A673 (cell line): ENCODE measurements at regions not wholly inside any gene's neighbourhood (a gene's known extent, or its start where the extent isn't known, plus 50 kb on each side); places are given as distances from the start of the nearest gene placed in this dataset.

Experiments
- BruUV-seq: library from RNA; stranded (reverse); fragments of 400-500 nt; replicated peaks from 2 replicates; lab custom pipeline; 2021; lab: Mats Ljungman, UMichigan
- CTCF ChIA-PET: fragments of 300-600 bp; sonication (Branson Sonifier 250); formaldehyde crosslinking; loops from one replicate; lab custom pipeline; 2022; ENCODE audit warnings: antibody characterized with exemption; lab: Charles Lee
- POLR2A ChIA-PET: fragments of 300-600 bp; sonication (Branson Sonifier 250); formaldehyde crosslinking; loops from one replicate; lab custom pipeline; 2022; ENCODE audit warnings: antibody characterized with exemption; ENCODE audit not compliant: low non-redundant PET; lab: Charles Lee
- DNase-seq: peaks from one replicate; pipeline ENCODE4 v3.0.0-alpha.2; 2015; ENCODE audit warnings: low spot score
- H3K27ac ChIP-seq: fragments of 200-600 bp; sonication (generic); 2 replicates; pipeline ENCODE4 v1.5.1; 2016; ENCODE audit warnings: mixed run types, low read depth, mild to moderate bottlenecking, mixed read lengths, antibody characterized with exemption, low read length; ENCODE audit not compliant: poor library complexity, severe bottlenecking
- H3K27me3 ChIP-seq: fragments of 200-600 bp; sonication (generic); replicated peaks from 2 replicates; pipeline ENCODE4 v1.6.1; 2017; ENCODE audit warnings: mixed run types, low read depth, mild to moderate bottlenecking, mixed read lengths, antibody characterized with exemption, low read length; ENCODE audit not compliant: insufficient read depth, poor library complexity
- H3K36me3 ChIP-seq: fragments of 200-600 bp; sonication (generic); 2 replicates; pipeline ENCODE4 v1.6.1; 2016; ENCODE audit warnings: mixed run types, mild to moderate bottlenecking, mixed read lengths, antibody characterized with exemption, low read length; ENCODE audit not compliant: insufficient read depth, poor library complexity, severe bottlenecking
- H3K4me1 ChIP-seq: fragments of 200-600 bp; sonication (generic); 2 replicates; pipeline ENCODE4 v1.6.1; 2017; ENCODE audit warnings: mixed run types, mild to moderate bottlenecking, mixed read lengths, antibody characterized with exemption, low read length; ENCODE audit not compliant: insufficient read depth, poor library complexity, severe bottlenecking
- H3K4me3 ChIP-seq: fragments of 200-600 bp; sonication (generic); 2 replicates; pipeline ENCODE4 v1.5.1; 2016; ENCODE audit warnings: low read depth, mixed run types, mild to moderate bottlenecking, mixed read lengths, low read length; ENCODE audit not compliant: poor library complexity, severe bottlenecking
- H3K9me3 ChIP-seq: fragments of 200-600 bp; sonication (generic); 2 replicates; pipeline ENCODE4 v1.6.1; 2016; ENCODE audit warnings: mixed run types, low read depth, mild to moderate bottlenecking, mixed read lengths, antibody characterized with exemption, low read length; ENCODE audit not compliant: poor library complexity, severe bottlenecking
- EZH2 ChIP-seq: fragments of 200-600 bp; sonication (generic); IDR thresholded peaks from 2 replicates; pipeline ENCODE4 v1.6.1; 2017; ENCODE audit warnings: borderline replicate concordance, low read depth, mild to moderate bottlenecking, mixed read lengths, antibody characterized with exemption, low read length; ENCODE audit not compliant: poor library complexity, severe bottlenecking
- intact Hi-C: fragments of 100-400 bp; cut with micrococcal nuclease; formaldehyde crosslinking; loops from one replicate; pipeline ENCODE4 v1.10.0; 2022; ENCODE audit not compliant: unreplicated experiment
- TF ChIP-seq, protein P1 (sequence below): fragments of 300-800, 200-600 bp; sonication (generic); conservative IDR thresholded peaks from 2 replicates; pipeline ENCODE4 v1.5.1; 2017; ENCODE audit warnings: low read depth, mild to moderate bottlenecking, antibody characterized with exemption, low read length, moderate library complexity, mixed read lengths

DNA sequence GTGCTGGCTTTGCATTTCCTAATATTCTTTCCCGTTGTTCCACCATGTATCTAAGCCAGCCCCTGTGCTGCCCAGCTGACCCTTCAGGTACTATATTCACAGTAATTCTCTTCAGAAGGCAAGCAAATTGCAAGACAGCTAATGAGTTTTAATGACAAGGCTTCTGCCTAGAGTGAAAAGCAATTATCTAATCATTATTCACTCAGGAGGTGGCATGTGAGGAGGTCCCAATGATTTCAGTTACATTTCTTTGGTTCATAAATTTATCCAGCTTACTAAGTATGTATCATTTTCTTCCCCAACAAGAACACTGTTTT lies 123.0 kb downstream of the RASGEF1B start:
- no TSS peak for BruUV-seq
- no peak for DNase-seq
- CTCF ChIA-PET: no interaction called here
- no peaks in the 10 kb centered on the region for H3K4me1 ChIP-seq
- H3K36me3 ChIP-seq: no peaks in the 10 kb centered on the region
- H3K27ac ChIP-seq: no peak overlapping the region
- POLR2A ChIA-PET: no interaction called here
- no peak for TF ChIP-seq EZH2
- TF ChIP-seq, protein P1, sequence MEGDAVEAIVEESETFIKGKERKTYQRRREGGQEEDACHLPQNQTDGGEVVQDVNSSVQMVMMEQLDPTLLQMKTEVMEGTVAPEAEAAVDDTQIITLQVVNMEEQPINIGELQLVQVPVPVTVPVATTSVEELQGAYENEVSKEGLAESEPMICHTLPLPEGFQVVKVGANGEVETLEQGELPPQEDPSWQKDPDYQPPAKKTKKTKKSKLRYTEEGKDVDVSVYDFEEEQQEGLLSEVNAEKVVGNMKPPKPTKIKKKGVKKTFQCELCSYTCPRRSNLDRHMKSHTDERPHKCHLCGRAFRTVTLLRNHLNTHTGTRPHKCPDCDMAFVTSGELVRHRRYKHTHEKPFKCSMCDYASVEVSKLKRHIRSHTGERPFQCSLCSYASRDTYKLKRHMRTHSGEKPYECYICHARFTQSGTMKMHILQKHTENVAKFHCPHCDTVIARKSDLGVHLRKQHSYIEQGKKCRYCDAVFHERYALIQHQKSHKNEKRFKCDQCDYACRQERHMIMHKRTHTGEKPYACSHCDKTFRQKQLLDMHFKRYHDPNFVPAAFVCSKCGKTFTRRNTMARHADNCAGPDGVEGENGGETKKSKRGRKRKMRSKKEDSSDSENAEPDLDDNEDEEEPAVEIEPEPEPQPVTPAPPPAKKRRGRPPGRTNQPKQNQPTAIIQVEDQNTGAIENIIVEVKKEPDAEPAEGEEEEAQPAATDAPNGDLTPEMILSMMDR: no peak
- H3K4me3 ChIP-seq: no peak overlapping the region
- H3K9me3 ChIP-seq: no peaks in the 10 kb centered on the region
- intact Hi-C loops: no loop called here
- no peaks in the 10 kb centered on the region for H3K27me3 ChIP-seq

DNA sequence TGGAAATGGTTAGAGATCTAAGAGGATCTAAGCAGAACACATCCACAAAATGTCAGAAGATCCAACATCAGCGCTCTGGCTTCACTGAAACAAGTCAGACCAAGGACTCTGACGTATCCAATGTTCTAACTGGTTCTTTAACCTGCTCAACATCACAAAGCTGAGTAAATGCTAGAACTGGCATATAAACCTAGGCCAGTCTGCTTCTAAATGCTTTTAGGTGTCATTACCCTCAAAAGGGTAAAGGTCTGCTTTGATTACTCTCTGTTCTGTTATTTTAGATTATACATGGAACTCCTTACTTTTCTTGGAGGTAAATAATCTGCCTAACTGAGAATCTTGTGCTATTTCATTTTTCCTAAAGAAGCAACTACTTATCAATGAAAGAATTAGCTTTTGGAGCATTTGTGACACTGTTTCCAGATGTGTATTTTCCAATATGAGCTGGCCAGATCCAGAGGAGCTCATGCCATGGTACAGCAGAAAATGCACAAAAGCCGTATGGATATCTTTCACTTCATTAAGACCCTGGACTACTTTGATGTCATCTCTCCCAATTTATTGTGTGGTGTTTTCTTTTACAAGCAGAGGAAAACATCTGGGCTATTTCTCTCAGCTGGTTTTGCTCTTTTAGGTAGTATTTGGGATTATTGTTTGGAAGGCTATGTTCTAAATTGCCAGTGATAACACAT lies 123.5 kb downstream of the RASGEF1B start:
- H3K4me1 ChIP-seq: no peaks in the 10 kb centered on the region
- H3K27ac ChIP-seq: no peak overlapping the region
- no peaks in the 10 kb centered on the region for H3K36me3 ChIP-seq
- H3K4me3 ChIP-seq: no peak overlapping the region
- no TSS peak for BruUV-seq
- ChIA-PET POLR2A (no interaction called here), CTCF (no interaction called here)
- no peak for TF ChIP-seq EZH2
- TF ChIP-seq, protein P1: no peak
- no peak for DNase-seq
- intact Hi-C loops: no loop called here
- no peaks in the 10 kb centered on the region for H3K9me3 ChIP-seq
- no peaks in the 10 kb centered on the region for H3K27me3 ChIP-seq

DNA sequence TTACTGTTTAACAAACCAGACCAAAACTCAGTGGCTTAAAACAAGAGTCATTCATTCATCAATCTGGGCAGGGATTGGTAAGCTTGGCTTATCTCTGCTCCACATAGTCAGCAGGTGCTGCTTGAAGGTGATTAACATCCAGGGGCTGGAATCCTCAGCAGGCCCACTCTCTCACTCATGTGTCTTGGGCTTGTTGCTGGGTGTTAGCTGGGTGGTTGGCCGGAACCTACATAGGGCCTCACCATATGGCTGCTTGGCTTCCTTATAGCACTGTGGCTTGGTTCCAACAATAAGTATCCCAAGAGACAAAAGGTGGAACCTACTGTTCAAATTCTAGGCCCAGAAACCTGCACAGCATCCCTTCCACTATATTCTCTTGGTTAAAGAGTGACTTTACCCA lies 125.0 kb downstream of the RASGEF1B start:
- intact Hi-C loops: no loop called here
- Histone ChIP-seq H3K4me3 (no peak overlapping the region), H3K36me3 (no peaks in the 10 kb centered on the region), H3K27me3 (no peaks in the 10 kb centered on the region), H3K4me1 (no peaks in the 10 kb centered on the region), H3K9me3 (no peaks in the 10 kb centered on the region), H3K27ac (no peak overlapping the region)
- ChIA-PET POLR2A (no interaction called here), CTCF (no interaction called here)
- BruUV-seq: no TSS peak
- no peak for DNase-seq
- TF ChIP-seq, protein P1: no peak
- no peak for TF ChIP-seq EZH2
